ENCODE measurements at regions not wholly inside any gene's neighbourhood (a gene's known extent, or its start where the extent isn't known, plus 50 kb on each side); places are given as distances from the start of the nearest gene placed in this dataset.

DNA sequence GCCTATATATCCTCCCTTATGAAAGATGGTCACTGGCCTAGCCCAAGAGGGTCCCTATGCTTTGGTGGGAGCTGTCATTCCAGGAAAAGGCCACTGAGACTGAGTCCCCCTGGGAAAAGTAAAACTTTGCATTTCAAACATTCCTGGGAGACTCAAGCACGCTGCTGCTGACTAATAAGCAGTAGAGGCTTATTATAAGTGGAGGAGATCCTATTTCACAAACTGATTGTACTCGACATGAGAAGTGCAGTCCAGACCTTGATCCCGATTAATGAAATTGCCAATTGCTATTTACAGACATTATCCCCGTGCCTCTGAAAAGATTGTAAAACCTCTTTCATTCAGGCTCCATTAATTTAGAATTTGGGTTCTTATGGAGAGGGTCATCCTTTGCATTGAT lies 96.6 kb downstream of the EMP1 start:
- Histone ChIP-seq H3K4me3 (ENCODE audit: low read depth in 1 of 2, low read length in 2 of 2) (no peak overlapping the region), H3K27me3 (ENCODE audit: low read depth, low read length) (no peaks in the 10 kb centered on the region), H3K9me3 (ENCODE audit: control insufficient read depth in 1 of 2, low read length in 2 of 2) (no peaks in the 10 kb centered on the region), H3K4me1 (ENCODE audit: control insufficient read depth in 1 of 2, insufficient read depth in 2 of 2, low read length in 2 of 2) (no peaks in the 10 kb centered on the region), H3K36me3 (ENCODE audit: control insufficient read depth in 1 of 2, insufficient read depth in 2 of 2, low read length in 2 of 2) (no peaks in the 10 kb centered on the region), H3K27ac (ENCODE audit: low read length) (no peak overlapping the region)

DNA sequence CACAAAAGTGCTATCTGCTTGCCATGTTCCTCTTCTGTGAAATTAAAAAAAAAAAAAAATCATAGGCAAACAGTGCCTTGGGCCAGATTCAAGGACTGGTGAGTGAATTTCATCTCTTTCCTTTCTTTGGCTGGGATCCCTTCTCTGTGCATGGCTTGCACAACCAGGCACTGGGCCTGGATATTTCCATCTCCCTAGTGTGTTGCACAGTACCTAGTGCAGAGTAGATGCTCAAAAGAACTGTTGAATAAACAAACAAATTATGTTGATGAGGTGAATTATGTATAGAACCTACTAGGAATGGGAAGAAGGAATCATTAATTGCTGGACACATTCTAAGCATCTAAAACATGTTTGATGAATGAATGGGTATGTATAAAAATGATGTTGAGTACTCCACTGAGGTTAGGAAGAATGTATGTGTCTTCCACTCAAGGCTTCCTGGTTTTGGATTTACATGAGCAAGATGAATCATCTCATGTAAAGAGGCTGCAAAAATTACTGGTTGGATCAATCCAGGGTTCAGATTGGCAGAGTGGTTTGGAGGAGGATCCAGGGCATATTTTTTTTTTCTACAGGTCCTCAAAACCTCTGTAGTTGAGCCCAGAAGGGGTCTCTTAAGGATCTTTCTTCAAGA lies 93.2 kb downstream of the EMP1 start:
- Histone ChIP-seq H3K4me1 (ENCODE audit: control insufficient read depth in 1 of 2, insufficient read depth in 2 of 2, low read length in 2 of 2) (no peaks in the 10 kb centered on the region), H3K27me3 (ENCODE audit: low read depth, low read length) (no peaks in the 10 kb centered on the region), H3K27ac (ENCODE audit: low read length) (no peak overlapping the region), H3K4me3 (ENCODE audit: low read depth in 1 of 2, low read length in 2 of 2) (no peak overlapping the region), H3K36me3 (ENCODE audit: control insufficient read depth in 1 of 2, insufficient read depth in 2 of 2, low read length in 2 of 2) (no peaks in the 10 kb centered on the region), H3K9me3 (ENCODE audit: control insufficient read depth in 1 of 2, low read length in 2 of 2) (no peaks in the 10 kb centered on the region)

DNA sequence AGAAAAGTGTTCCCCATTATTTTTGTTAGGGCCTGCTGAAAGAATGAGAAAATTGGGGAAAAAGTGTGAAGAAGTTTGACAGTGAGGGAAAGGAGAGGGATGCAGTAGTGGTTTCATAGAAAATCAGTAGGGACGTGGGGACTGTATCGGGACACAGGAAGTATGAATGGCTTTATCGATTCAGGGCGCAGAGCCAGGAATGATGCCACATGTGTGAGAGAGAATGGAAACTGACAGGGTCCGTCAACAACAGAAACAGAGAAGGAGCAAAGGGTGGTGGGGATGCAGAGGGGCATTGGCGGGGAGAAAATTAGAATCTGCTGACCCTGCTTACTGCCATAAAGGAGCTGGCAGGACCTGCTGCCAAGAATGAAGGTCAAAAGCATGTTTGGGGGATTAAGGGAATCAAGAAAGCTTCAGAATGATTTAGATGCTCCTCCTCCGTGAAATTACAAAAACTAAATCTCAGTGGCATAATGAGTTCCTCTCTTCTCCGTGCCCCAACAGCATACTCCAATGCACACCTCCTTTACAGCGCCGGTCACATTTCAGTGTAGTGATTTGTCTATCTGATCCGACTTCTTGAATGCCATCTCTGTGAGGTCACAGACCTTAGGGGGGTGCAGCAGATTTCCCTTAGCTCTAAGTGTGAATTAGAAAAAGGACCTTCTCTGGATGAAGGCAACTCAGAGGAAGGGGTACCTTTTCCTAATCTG lies 92.6 kb downstream of the EMP1 start:
- Histone ChIP-seq H3K9me3 (ENCODE audit: control insufficient read depth in 1 of 2, low read length in 2 of 2) (no peaks in the 10 kb centered on the region), H3K27me3 (ENCODE audit: low read depth, low read length) (no peaks in the 10 kb centered on the region), H3K4me3 (ENCODE audit: low read depth in 1 of 2, low read length in 2 of 2) (no peak overlapping the region), H3K4me1 (ENCODE audit: control insufficient read depth in 1 of 2, insufficient read depth in 2 of 2, low read length in 2 of 2) (no peaks in the 10 kb centered on the region), H3K27ac (ENCODE audit: low read length) (no peak overlapping the region), H3K36me3 (ENCODE audit: control insufficient read depth in 1 of 2, insufficient read depth in 2 of 2, low read length in 2 of 2) (no peaks in the 10 kb centered on the region)

DNA sequence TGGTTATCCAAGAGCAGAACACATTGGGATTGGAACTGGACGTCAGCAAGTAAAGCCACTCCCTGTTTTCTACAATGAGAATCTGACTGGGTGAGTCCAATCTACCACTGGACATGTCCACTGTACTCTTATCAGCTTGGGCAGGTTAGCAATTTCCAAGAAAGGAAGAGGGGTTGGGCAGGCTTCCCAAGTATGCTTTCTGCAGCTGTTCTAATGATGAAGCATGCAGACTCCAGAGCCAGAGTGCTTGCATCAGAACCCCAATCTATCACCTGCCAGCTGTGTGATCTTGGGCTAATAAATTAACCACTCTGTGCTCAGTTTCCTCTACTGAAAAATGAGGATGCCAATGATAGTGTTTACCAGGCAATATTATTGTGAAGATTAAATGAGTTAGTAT lies 92.0 kb downstream of the EMP1 start:
- Histone ChIP-seq H3K4me1 (ENCODE audit: control insufficient read depth in 1 of 2, insufficient read depth in 2 of 2, low read length in 2 of 2) (no peaks in the 10 kb centered on the region), H3K4me3 (ENCODE audit: low read depth in 1 of 2, low read length in 2 of 2) (no peak overlapping the region), H3K27me3 (ENCODE audit: low read depth, low read length) (no peaks in the 10 kb centered on the region), H3K9me3 (ENCODE audit: control insufficient read depth in 1 of 2, low read length in 2 of 2) (no peaks in the 10 kb centered on the region), H3K27ac (ENCODE audit: low read length) (no peak overlapping the region), H3K36me3 (ENCODE audit: control insufficient read depth in 1 of 2, insufficient read depth in 2 of 2, low read length in 2 of 2) (no peaks in the 10 kb centered on the region)

DNA sequence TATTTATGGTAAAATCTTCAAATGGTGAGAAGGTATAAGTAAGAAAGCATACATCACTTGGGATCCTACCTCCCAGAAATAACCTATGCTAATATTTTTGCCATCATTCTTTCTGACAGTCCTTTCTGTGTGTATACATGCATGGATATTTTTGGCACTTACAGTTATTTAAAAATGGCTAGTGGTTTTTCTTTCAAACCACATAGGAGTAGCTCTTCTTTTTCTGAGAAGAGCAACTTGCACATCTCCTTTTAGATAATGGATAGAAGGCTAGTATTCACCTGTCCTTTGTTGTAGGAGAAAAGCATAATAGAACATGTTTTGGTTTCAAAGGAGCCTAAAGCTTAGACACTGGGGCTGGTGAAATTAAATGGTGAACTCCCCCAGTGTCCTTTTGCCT lies 87.3 kb downstream of the EMP1 start:
- H3K4me3 ChIP-seq (ENCODE audit: low read depth in 1 of 2, low read length in 2 of 2), result no peak overlapping the region
- no peak overlapping the region for H3K27ac ChIP-seq (ENCODE audit: low read length)
- H3K36me3 ChIP-seq (ENCODE audit: control insufficient read depth in 1 of 2, insufficient read depth in 2 of 2, low read length in 2 of 2), result no peaks in the 10 kb centered on the region
- no peaks in the 10 kb centered on the region for H3K9me3 ChIP-seq (ENCODE audit: control insufficient read depth in 1 of 2, low read length in 2 of 2)
- H3K27me3 ChIP-seq (ENCODE audit: low read depth, low read length), result no peaks in the 10 kb centered on the region
- no peaks in the 10 kb centered on the region for H3K4me1 ChIP-seq (ENCODE audit: control insufficient read depth in 1 of 2, insufficient read depth in 2 of 2, low read length in 2 of 2)

DNA sequence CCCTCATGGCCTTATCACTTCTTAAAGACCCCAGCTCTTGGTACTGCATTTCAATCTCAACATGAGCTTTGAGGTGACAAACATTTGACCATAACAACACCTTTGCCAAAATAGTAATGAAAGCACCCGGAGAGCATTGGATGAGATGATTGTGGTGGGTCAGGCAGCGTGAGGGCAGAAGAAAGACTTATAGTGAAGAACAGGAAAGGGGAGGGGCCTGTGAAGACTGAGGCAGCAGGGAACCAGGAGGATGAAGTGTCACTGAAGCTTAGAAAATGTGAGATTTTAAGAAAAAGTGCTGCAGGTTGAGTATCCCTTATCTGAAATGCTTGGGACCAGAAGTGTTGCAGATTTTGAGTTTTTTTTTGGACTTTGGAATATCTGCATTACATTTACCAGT lies 86.3 kb downstream of the EMP1 start:
- Histone ChIP-seq H3K36me3 (ENCODE audit: control insufficient read depth in 1 of 2, insufficient read depth in 2 of 2, low read length in 2 of 2) (no peaks in the 10 kb centered on the region), H3K4me1 (ENCODE audit: control insufficient read depth in 1 of 2, insufficient read depth in 2 of 2, low read length in 2 of 2) (no peaks in the 10 kb centered on the region), H3K27ac (ENCODE audit: low read length) (no peak overlapping the region), H3K4me3 (ENCODE audit: low read depth in 1 of 2, low read length in 2 of 2) (no peak overlapping the region), H3K9me3 (ENCODE audit: control insufficient read depth in 1 of 2, low read length in 2 of 2) (no peaks in the 10 kb centered on the region), H3K27me3 (ENCODE audit: low read depth, low read length) (no peaks in the 10 kb centered on the region)

DNA sequence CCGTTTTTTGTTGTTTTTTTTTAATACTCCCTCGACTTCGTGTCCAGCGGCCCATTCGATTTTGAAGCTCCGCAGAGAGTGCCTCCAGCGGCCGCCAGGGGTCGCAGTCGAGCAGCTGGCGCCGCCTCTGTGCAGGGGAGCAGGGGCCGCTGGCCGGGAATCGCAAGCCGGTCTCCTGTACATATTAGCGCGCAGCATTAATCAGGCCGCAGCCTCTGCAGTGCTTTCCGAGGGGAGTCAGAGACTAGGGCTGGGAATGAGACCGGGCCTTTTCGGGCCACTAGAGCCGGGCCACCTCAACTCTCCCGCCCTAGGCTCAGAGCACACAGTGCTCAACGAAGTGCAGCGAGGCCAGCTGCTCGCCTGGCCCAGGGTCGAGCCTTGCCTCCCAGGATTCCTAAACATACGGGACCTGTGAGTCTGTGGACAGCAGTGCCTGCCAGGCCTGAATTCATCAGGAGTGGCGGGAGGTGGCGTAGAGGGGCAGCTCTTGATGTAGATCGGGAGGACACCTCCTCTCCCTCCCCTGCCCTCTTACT lies 81.8 kb downstream of the EMP1 start:
- no peaks in the 10 kb centered on the region for H3K36me3 ChIP-seq (ENCODE audit: control insufficient read depth in 1 of 2, insufficient read depth in 2 of 2, low read length in 2 of 2)
- no peak overlapping the region for H3K4me3 ChIP-seq (ENCODE audit: low read depth in 1 of 2, low read length in 2 of 2)
- H3K27me3 ChIP-seq (ENCODE audit: low read depth, low read length), result no peaks in the 10 kb centered on the region
- H3K4me1 ChIP-seq (ENCODE audit: control insufficient read depth in 1 of 2, insufficient read depth in 2 of 2, low read length in 2 of 2), result no peaks in the 10 kb centered on the region
- H3K27ac ChIP-seq (ENCODE audit: low read length), result no peak overlapping the region
- H3K9me3 ChIP-seq (ENCODE audit: control insufficient read depth in 1 of 2, low read length in 2 of 2), result no peaks in the 10 kb centered on the region

DNA sequence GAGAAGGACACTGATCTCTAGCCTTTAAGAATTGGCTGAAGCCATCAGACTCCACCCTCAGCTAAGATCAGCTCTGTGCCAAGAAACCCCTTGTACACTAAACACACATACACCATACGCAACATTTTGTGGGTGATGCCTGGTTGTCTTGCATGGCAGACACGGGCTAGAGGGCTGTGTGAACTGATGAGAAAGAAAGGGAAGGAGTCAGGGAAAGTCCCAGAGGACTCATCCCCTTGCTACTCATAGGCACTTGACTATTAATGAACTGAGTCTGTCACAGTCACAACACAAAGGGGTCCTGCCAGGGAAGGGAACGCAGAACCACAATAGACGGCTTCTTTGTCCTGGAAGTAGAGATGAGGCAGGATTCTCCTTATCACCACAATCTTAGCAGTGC lies 80.8 kb downstream of the EMP1 start:
- H3K9me3 ChIP-seq (ENCODE audit: control insufficient read depth in 1 of 2, low read length in 2 of 2), result no peaks in the 10 kb centered on the region
- H3K27me3 ChIP-seq (ENCODE audit: low read depth, low read length), result no peaks in the 10 kb centered on the region
- H3K36me3 ChIP-seq (ENCODE audit: control insufficient read depth in 1 of 2, insufficient read depth in 2 of 2, low read length in 2 of 2), result no peaks in the 10 kb centered on the region
- no peaks in the 10 kb centered on the region for H3K4me1 ChIP-seq (ENCODE audit: control insufficient read depth in 1 of 2, insufficient read depth in 2 of 2, low read length in 2 of 2)
- no peak overlapping the region for H3K4me3 ChIP-seq (ENCODE audit: low read depth in 1 of 2, low read length in 2 of 2)
- no peak overlapping the region for H3K27ac ChIP-seq (ENCODE audit: low read length)

DNA sequence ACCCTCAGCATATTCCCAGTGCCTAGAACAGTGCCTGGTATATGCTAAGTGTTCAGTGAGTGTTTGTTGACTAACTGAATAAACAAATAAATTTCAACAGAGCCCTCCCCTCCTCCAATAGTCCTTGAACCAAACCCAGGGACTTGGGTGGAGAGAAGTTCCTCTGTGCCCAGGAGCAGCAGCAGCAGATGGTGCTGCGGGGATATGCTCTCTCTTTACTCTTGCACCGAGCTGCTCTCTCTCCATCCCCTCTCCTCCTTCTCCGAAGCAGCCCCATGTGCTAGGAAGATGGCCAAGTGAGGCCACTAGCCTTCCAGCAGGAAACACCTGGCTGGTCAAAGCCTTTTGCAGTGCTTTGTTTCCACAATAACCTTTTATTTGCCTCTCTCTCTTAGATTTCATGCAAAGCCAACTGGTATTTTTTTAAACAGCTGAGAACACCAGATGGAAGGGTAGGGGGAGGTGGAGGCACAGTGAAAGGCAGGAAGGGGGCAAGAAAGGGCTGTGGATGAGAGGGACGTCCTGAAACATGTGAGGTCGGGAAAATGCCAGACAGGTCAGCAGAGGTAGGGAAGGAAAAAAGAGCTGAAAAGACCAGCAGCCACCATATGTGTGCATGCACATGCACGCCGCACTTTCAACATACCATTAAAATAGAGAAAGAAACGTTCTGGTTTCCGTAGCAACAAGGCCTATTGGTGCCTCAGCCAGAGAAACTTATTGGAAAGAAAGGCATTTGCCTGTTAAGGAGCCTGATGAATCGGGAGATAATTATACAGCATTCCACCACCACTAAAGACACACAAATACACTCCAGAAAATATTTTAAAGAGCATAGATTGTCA lies 78.9 kb downstream of the EMP1 start:
- Histone ChIP-seq H3K27ac (ENCODE audit: low read length) (no peak overlapping the region), H3K27me3 (ENCODE audit: low read depth, low read length) (no peaks in the 10 kb centered on the region), H3K4me3 (ENCODE audit: low read depth in 1 of 2, low read length in 2 of 2) (no peak overlapping the region), H3K36me3 (ENCODE audit: control insufficient read depth in 1 of 2, insufficient read depth in 2 of 2, low read length in 2 of 2) (no peaks in the 10 kb centered on the region), H3K9me3 (ENCODE audit: control insufficient read depth in 1 of 2, low read length in 2 of 2) (no peaks in the 10 kb centered on the region), H3K4me1 (ENCODE audit: control insufficient read depth in 1 of 2, insufficient read depth in 2 of 2, low read length in 2 of 2) (no peaks in the 10 kb centered on the region)

DNA sequence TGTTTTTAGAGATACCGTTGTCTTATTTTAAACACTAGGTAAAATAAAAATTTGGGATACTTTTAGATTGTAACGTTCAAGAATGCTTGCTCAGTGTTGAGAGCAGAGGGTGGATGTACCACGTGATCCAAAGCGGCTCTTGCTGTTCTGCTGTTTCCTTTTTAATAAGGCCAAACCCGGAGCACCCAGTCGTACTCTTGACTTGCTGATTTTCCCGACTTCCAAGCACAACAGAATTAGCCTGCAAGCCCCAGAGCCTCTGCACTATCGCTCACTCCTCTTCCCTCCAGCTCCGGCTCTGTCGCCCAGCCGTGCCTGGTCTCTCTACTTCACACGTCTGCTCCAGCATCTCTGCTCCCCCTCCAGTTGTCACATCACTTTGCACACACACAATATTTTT lies 77.3 kb downstream of the EMP1 start:
- no peak overlapping the region for H3K4me3 ChIP-seq (ENCODE audit: low read depth in 1 of 2, low read length in 2 of 2)
- H3K36me3 ChIP-seq (ENCODE audit: control insufficient read depth in 1 of 2, insufficient read depth in 2 of 2, low read length in 2 of 2), result no peaks in the 10 kb centered on the region
- H3K4me1 ChIP-seq (ENCODE audit: control insufficient read depth in 1 of 2, insufficient read depth in 2 of 2, low read length in 2 of 2), result no peaks in the 10 kb centered on the region
- H3K27ac ChIP-seq (ENCODE audit: low read length), result no peak overlapping the region
- H3K9me3 ChIP-seq (ENCODE audit: control insufficient read depth in 1 of 2, low read length in 2 of 2), result no peaks in the 10 kb centered on the region
- H3K27me3 ChIP-seq (ENCODE audit: low read depth, low read length), result no peaks in the 10 kb centered on the region

DNA sequence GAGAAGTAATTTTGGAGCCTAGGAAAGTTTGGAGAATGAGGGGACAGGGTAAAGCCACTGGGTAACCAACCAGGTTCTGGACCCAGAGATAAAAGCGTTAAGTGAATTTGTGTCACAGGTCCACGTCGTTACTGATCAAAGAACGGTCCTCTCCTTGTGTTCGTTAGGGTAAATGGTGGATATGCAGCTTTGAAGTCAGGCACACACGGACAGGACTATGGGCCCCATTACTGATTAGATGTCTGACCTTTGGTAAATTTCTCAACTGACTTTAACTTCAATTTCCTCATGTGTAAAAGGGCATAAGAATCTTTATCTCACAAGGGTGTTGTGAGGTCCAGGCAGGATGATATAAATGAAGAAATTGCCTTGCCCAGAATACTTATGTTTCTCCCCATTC lies 76.6 kb downstream of the EMP1 start:
- no peak overlapping the region for H3K4me3 ChIP-seq (ENCODE audit: low read depth in 1 of 2, low read length in 2 of 2)
- no peaks in the 10 kb centered on the region for H3K27me3 ChIP-seq (ENCODE audit: low read depth, low read length)
- no peaks in the 10 kb centered on the region for H3K36me3 ChIP-seq (ENCODE audit: control insufficient read depth in 1 of 2, insufficient read depth in 2 of 2, low read length in 2 of 2)
- H3K4me1 ChIP-seq (ENCODE audit: control insufficient read depth in 1 of 2, insufficient read depth in 2 of 2, low read length in 2 of 2), result no peaks in the 10 kb centered on the region
- no peak overlapping the region for H3K27ac ChIP-seq (ENCODE audit: low read length)
- H3K9me3 ChIP-seq (ENCODE audit: control insufficient read depth in 1 of 2, low read length in 2 of 2), result no peaks in the 10 kb centered on the region

Measured in muscle layer of duodenum (tissue), 2 donors.